EL (cell line): ENCODE measurements at regions not wholly inside any gene's neighbourhood (a gene's known extent, or its start where the extent isn't known, plus 50 kb on each side); places are given as distances from the start of the nearest gene placed in this dataset.
"Not testable (repeated sequence)": the region's sequence is repeated elsewhere in the genome, so short reads cannot be mapped to it uniquely, and the experiment has no call there.

Experiments
- DNase-seq: peaks from one replicate; pipeline ENCODE4 v3.0.0-alpha.2; 2016

DNA sequence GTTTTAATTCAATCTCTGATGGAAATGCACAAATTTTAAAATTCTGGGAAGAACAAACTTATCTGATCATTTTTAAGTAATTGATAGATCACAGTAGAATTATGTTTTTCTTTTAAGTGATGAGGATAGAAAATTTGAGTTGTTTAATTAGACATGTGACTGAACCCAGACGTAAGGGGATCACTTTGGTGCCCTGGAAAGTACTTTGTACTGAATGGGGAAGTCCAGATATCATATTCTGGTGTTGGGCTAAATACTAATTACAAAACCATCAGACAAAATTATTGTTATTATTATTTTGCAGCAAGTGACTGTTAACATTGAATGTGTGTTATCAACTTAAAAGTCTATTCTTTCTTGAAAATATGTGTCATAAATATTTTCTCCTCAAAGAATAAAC is 994.6 kb downstream of the TSN start:
- DNase-seq: no peak

DNA sequence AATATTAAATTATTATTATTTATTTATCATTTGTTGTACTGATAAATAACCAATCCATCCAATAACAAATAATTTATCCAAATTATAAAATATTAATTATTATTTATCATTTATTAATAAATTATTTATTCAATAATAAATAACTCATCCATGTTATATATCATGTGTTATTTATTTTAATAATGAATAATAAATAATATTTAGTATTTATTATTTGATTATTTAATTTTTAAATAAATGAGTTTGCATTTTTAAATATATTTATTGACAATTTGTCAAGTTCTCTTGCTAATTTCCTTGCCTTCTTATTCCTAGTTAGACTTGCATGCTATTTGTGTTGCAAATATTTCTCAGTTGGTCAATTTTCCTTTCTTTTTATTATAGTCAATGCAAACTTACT is 995.4 kb downstream of the TSN start:
- DNase-seq: no peak

DNA sequence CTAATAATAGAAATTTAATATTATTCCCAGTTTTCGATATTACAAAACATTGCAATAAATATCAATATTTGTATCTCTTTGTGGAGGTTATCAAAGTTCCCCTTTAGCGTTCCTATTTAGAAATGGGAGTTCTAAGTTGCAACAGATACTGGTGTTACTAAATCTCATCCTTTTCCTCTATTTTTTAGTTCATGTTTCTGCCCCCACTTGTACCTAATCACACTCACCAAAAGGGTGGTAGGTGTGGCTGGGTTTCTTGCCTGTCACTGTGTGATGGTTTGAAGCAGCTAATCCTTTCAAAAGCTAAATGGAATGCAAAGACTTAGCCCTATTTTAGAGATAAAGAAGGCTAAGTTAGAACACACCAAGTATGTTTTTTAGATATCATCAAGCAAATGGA is 997.9 kb downstream of the TSN start:
- no peak for DNase-seq

DNA sequence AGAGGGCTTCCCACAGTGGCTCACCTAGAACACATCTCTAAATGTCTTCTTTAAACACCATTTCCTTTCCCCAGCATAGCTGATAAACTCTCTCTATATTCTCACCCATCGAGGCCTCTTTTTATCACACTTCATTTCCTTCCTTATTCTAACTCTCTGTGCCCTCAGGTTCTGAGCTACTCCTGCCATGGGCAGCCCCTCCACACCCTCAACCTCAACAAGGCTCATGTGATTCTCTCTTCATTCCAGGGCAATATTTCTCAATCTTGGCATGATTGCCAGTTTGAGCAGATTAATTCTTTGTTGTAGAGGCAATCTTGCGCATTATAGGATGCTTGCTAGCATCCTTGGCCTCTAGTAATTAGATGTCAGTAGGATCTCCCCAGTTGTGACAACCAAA is 999.1 kb downstream of the TSN start:
- no peak for DNase-seq

DNA sequence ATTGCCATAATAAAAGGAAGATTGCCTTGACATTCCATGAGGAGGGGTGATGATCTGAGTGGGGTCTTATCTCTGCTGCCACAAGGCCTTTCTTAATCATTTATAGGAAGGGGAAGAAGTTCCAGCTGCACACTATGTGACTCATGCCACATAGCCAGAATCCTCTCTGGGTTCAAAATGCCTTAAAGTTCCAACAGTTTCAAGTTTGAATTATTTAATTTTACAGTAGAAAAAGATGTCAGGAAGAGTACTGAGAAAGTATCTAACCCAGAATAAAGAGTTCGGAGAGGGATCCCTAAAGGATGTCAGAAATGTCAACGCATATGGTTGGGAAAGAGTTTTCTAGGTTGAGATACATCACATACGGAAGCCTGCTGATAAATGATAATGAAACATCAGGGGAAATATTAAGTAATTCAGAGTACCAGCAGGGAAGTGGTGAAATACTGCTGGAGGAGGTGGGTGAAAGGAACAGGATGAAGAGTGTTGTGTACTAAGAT is 999.9 kb downstream of the TSN start:
- no peak for DNase-seq

DNA sequence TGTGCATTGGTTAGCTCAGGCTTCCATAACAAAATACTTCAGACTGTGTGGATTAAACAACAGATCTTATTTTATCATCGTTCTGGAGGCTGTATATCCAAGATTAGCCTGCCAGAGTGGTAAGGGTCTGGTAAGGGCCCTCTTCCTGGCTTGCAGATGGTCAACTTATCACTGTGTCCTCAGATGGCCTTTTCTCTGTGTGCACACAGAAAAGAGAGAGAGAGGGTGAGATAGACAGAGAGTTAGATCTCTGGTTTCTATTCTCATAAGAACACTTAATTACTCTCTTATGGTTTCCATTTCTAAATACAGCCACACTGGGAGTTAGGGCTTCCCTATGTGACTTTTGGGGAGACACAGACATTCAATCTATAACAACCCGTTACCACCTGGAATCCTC is 1003.5 kb downstream of the TSN start:
- DNase-seq: no peak

DNA sequence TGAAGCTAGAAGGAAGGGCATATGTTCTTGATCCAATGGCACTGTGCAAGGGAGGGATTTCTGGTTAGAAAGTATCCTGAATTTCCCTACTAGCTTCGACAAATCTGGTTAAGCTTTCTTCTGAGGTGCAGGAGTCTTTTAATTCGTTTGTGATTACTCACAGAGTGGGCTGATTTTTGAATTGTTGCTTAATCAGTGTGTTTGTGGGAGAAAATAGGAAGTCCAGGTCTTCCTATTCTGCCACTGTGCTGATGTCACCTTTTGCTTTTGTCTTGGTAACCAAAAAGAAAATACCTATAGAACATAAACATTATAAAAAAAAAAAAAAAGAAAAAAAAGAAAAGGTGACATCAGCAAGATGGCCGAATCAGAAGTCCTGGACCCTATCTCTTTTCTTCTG is 1008.6 kb downstream of the TSN start:
- DNase-seq: no peak

DNA sequence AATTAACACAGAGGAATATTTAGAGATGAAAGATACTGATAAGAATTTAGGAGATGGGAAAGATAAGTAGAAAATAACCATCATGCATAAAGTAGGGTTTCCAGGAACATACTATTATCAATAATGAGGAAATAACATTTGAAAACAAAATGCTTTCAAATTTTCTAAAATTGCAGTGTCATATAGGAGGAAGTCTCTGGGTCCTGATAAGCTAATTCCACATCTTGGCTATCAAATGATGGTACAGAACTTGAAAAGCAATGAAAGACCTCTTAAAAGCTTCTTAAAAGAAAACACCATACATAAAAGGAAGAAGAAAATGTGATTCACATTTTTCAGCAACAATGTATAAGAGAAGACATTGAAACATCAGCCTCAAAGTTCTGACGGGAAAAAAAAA is 1024.8 kb downstream of the TSN start:
- DNase-seq: no peak

DNA sequence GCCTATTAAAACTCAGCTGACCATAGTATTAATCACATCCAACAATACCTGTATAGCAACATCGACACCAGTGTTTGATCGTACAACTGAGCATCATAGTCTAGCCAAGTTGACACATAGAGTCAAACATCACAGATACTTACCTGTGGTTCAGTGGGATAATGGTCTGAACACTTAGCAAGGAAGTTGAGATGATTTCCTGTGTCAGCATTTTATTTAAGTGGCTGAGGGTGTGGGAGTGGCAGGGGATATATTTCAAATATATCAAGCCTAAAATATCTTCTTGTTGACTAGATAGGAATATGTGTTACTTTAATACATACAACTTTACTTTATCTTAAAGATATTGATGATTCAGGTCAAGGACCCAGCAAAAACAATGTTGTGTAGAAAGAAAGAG is 1038.6 kb downstream of the TSN start:
- DNase-seq: no peak

DNA sequence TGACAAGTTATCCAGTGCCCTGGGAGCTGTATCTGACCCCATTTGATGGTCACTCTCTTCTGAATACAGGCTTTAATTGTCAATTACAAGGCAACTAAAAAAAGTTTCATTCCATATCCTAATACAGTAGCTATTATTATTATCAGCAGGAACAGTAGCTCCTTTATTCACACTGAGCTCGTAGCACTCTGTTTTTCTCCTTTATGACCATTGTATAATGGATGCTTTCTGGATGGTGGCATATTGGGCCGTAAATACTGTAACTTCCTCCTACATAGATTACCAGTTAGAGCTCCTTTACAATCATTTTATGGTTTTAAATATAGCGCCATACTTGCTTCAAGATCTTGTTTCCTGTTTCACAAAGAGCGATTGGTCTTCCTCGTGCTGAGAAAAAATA is 1040.3 kb downstream of the TSN start:
- DNase-seq: no peak

DNA sequence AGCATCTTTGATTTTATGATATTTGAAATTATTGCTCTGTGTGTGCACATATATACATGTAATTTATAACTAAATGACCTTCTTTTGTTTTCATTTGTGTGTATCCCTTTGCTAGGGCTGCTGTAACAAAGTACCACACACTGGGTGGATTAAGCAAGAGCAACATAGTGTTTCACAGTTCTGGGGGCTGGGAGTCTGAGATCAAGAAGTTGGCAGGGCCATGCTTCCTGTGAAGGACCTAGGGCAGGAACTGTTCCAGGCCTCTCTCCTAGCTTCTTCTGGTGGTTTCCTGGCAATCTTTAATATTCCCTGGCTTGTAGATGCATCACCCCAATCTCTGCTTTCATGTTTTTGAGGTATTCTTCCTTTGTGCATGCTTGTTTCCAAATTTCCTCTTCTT is 1043.9 kb downstream of the TSN start:
- no peak for DNase-seq

DNA sequence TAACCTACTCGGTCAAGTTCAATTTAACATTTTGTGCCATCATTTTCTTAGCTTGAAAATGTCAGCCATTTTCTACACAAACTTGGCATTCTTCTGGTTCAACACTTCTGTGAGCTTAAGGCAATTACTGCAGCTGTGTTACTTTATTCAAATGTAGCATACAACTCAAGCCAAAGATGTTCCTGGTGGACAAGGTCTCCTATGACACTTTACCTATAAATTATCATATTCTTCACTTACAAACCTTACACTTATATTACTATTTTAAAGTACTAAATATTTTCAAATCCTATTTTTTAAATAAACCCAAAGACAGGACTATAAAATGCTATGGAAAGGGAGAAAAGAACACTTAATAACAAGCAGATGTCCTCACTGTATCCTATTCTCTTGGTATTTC is 1045.3 kb downstream of the TSN start:
- DNase-seq: no peak

DNA sequence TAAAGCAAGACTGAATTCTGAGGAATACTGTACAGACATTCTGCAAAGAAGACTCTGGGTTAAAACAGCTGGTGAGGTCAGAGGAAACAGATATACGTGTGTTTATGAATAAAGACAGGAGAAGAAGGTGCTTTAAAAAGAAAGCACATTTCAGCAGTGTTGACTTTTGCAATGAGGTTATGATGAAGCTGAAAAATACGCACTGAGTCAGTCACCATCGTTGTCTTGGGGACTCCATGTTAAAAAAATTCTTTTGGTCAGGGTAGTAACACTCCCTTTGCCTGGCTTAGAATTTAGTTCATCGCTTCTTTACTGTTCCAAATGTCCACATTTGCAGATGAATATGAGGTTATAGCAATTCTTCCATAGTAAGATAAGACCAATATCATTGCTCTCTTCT is 1049.0 kb downstream of the TSN start:
- DNase-seq: peak; percentile 8

DNA sequence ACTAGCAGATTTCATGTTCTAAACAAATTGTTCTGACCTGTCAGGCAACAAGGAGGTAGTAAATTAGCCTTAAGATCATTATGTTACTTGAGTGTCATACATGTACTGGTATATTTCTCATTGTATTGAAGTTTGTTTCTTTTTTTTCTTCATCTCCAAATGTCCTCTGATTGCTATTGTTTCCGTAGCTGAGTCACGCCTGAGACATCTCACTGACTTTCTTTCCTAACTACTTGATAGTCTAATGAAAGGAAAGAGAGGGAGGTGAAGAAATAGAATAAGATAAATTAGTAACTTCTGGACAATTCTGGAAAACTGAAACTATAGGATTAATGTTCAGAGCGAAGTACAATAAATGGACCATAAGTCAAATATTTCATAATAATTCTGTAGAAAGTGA is 1049.9 kb downstream of the TSN start:
- DNase-seq: no peak

DNA sequence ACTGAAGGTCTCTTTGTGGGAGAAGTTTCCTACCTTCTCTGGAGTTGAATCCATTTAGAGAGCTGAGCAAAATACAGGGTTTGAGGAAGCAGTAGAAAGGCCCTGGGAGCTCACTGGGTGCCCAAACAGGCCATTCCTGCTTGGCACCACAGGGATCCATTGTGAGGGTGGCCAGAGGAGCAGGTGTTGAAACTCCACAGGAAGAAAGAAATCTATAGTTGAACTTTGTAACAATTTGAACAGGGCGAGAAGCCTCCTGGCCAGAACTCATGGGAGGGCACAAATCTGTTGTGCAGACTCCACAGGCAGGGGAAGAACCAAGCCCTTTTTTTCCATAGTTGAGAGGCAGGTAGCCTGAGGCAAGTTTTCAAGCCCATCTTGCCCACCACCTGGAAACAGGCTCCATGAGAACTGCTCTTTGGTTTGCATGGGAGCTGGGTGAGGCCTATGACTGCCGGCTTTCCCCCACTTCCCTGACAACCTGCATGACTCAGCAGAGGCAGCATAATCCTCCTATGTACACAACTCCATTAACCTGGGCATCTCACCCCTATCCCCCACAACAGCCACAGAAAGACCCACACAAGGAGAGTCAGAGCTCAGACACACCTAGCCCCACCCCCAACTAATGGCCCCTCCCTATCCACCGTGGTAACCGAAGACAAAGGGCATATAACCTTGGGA is 1053.0 kb downstream of the TSN start:
- no peak for DNase-seq

DNA sequence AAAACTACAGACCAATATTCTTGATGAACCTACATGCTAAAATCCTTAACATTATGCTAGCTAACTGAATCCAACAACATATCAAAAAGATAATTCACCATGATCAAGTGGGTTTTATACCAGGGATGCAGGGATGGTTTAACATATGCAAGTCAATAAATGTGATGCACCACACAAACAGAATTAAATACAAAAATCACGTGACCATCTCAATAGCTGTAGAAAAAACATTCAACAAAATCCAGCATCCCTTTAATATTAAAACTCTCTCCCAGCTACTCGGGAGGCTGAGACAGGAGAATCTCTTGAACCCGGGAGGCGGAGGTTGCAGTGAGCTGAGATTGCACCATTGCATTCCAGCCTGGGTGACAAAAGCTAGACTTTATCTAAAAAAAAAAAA is 1056.8 kb downstream of the TSN start:
- not testable (repeated sequence) for DNase-seq

DNA sequence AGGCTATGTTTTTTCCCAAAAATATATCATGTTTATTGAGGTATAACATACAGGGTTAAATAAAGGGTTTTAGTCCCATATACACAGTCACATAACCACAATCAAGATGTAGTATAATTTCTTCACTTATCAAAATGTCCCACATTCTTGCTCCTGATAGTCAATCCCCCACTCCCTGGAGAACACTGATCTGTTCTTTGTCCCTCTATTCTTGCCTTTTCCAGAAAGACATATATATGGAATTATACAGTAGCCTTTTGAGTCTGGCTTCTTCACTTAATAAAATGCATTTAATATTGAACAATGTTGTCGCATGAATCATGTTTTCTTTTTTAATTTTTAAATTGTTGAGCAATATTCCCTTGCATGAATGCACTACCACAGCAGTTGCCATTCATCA is 1059.7 kb downstream of the TSN start:
- no peak for DNase-seq

DNA sequence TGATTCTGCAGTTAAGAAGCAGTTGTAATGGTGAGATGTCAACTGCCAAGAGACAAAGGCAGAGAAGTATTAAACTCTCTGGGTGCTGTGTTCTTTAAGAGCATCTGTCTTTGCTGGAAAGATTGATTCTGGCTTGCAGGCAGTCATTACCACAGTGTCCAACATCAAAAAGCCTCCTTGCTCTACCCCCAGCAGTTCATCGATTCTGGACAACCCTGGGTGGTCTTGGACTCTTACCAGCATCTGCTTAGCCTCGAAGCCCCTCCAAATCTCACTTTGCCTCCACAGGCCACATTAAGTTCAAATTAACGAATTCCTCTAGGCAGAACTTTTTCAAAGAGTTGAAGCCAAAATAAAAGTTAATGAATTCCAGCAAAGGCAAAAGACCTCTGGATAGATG is 1061.4 kb downstream of the TSN start:
- DNase-seq: no peak

DNA sequence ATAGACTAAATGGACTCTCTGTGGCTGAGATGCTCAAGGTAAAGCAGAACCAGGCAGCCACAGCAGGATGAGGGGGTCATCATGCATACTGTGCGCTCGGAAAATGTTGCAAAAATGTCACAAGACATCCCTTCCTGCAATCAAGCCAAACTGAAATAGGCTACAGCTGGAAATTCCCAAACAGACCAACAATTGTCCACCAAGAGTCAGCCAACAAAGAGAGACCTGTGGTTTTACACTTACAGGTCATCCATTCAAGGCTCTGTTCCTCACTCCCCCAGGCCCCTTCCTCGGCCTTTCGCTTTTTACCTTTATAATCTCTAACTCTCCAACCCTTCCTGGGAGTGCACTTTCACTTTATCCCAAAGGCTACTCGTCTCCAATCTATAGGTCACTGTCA is 1066.9 kb downstream of the TSN start:
- no peak for DNase-seq

DNA sequence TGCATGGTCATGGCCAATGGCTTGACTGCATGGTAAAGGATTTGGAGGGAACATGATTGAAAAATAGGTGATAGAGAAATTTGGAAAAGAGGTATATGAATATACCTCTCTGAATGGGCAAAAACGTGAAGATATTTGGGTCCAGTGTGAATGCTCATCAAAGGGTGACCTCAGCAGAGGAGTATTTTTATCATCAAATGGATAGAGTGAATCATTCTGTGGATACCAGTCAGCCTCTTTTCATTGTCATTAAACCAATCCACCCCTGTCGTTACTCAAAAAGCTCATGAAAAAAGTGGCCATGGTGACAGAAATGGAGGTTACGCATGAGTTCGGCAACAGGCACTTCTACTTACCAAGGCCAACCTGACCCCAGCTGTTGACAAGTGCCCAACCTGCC is 1074.7 kb downstream of the TSN start:
- no peak for DNase-seq

DNA sequence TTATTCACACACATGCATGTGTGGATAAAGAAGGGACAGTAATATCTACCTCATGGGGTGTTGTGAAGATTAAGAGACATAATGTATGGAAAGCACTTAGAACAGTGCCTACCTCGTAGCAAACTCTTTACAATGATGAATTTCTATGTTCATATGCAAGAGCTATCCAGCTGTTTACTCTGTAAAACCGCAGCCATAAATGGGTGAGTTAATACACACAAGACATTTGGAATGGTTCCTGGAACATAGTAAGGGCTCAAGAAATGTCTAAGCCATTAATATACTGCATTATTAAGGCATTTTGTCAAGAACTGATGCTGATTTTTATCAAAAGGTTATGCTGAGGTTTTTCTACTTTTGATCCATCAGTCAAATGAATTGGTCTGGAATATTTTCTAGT is 1076.2 kb downstream of the TSN start:
- DNase-seq: no peak

DNA sequence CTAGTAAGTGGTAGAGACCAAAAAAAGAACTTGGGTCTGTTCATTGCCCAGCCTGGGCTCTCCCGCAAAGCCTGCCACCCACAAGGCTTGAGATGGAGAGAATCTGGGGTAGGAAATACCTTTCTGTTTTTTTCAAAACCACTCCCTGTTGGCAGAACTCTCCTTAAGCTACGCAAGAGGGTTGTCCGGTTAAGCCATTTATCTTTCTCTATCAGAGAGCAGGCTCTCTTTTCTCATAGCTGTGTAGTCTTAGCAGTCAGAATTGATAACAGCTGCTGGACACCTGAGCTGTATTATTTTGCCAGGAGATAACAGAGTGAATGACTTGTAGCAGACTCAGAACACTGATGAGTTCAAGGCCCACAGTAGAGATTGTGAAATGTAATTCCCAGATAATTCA is 1088.1 kb downstream of the TSN start:
- DNase-seq: no peak

DNA sequence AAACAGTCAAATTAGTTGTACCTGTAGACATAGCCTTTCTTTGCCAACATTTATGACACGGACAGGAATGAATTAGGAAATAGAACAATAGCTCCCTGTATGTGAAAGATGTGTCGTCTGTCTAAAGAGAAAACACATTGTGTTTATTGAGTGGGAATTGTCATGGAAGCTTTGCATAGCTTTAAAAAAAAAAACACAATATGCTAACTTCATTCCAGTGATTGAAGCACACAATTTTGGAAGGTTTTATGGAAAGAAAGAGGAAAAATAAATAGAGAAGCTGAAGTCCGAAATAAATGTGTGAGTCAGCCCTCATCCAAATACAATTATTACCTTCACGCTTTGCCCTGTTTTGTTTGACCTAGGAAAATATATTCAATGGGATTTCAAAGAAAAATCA is 1095.7 kb downstream of the TSN start:
- no peak for DNase-seq

DNA sequence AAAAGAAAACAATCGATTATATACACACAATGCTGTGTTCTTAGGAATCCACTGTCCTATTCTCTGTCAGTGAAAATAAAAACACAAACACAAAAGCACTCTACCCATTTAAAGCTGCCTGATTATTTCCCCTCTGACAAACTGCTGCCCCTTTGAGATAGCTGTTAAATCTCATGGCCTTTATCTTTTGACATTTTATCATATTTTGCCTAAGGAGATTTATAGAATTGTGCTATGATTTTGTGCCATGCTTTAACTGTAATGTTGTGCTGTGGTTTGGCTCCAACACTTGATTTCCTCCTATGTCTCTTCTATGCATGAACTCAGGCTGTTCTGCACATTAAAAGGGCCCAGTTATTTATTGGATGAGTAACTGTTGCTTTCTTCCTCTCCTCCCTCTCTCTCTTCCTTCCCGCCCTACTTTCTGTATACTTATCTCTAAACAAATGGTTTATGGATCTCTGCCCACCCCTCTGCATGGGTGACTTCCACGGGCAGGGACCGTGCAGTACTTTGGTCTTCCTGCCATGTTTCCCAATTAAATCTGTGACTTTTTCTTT is 1096.6 kb downstream of the TSN start:
- no peak for DNase-seq

DNA sequence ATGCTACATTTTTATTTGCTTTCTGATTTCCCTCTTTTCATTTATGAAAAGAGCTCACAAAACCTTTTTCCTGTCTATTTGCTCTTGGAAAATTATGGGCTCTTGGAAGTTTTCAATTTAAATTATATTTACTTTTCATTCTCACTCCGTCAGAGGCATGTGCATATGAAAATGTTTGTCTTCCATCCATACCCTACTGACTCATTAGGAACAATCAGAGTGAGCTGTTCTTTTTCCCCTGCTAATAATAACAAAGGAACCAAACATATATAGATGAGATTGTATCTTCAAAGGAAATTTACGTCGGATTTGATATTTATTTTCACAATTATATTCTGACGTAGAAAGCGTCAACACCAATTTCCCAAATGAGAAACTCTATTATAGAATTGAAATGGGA is 1101.2 kb downstream of the TSN start:
- DNase-seq: no peak
